IMR-90 (cell line): ENCODE measurements at regions not wholly inside any gene's neighbourhood (a gene's known extent, or its start where the extent isn't known, plus 50 kb on each side); places are given as distances from the start of the nearest gene placed in this dataset.

Experiments
- CHD1 ChIP-seq: IDR thresholded peaks from 2 replicates; pipeline ENCODE4 v1.6.1; 2012; ENCODE audit warnings: low read depth, low read length, improper control_type of control experiment
- FOS ChIP-seq: fragments of 150-350 bp; IDR thresholded peaks from 2 replicates; pipeline ENCODE4 v1.6.1; 2016; ENCODE audit warnings: low read depth, low read length
- MAFK ChIP-seq: IDR thresholded peaks from 2 replicates; pipeline ENCODE4 v1.6.1; 2012; ENCODE audit warnings: low read depth, low read length, improper control_type of control experiment
- MXI1 ChIP-seq: IDR thresholded peaks from 2 replicates; pipeline ENCODE4 v1.6.1; 2012; ENCODE audit warnings: low read depth, mild to moderate bottlenecking, low read length, moderate library complexity, borderline replicate concordance
- POLR2A ChIP-seq: IDR thresholded peaks from 2 replicates; pipeline ENCODE4 v1.6.1; 2012; ENCODE audit warnings: mild to moderate bottlenecking, low read depth, low read length
- RAD21 ChIP-seq: IDR thresholded peaks from 2 replicates; pipeline ENCODE4 v1.6.1; 2012; ENCODE audit warnings: low read length, improper control_type of control experiment
- TF ChIP-seq, protein P1 (sequence below): conservative IDR thresholded peaks from 2 replicates; pipeline ENCODE4 v1.5.1; 2012; ENCODE audit warnings: mild to moderate bottlenecking, low read depth, low read length, improper control_type of control experiment

DNA sequence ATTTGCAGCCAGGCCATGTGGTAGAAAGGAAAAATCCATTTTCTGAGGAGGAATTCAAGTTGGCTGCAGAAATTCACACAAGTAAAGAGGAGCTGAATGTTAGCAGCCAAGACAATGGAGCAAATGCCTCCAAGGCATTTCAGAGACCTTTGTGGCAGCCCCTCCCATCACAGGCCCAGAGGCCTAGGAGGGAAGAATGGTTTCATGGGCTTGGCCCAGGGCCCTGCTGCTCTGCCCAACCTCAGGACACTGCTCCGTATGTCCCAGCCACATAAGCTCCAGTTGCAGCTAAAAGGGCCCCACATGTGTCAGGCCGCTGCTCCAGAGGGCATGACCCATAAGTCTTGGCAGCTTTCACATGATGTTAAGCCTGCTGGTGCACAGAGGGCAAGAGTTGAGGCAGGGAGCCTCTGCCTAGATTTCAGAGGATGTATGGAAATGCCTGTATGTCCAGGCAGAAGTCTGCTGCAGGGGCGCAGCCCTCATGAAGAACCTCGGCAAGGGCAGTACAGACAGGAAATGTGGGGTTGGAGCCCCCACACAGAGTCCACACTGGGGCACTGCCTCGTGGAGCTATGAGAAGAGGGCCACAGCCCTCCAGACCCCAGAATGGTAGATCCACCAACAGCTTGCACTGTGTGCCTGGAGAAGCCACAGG is 144.2 kb upstream of the EPB41L4A start:
- TF ChIP-seq, protein P1, sequence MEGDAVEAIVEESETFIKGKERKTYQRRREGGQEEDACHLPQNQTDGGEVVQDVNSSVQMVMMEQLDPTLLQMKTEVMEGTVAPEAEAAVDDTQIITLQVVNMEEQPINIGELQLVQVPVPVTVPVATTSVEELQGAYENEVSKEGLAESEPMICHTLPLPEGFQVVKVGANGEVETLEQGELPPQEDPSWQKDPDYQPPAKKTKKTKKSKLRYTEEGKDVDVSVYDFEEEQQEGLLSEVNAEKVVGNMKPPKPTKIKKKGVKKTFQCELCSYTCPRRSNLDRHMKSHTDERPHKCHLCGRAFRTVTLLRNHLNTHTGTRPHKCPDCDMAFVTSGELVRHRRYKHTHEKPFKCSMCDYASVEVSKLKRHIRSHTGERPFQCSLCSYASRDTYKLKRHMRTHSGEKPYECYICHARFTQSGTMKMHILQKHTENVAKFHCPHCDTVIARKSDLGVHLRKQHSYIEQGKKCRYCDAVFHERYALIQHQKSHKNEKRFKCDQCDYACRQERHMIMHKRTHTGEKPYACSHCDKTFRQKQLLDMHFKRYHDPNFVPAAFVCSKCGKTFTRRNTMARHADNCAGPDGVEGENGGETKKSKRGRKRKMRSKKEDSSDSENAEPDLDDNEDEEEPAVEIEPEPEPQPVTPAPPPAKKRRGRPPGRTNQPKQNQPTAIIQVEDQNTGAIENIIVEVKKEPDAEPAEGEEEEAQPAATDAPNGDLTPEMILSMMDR: no peak
- TF ChIP-seq POLR2A (no peak), MAFK (no peak), RAD21 (no peak), CHD1 (no peak), MXI1 (no peak), FOS (no peak)
